BE2C (cell line): ENCODE measurements at regions not wholly inside any gene's neighbourhood (a gene's known extent, or its start where the extent isn't known, plus 50 kb on each side); places are given as distances from the start of the nearest gene placed in this dataset.

Source experiments
- DNase-seq: peaks from one replicate; pipeline ENCODE4 v3.0.0-alpha.2; 2020
- H3K27me3 ChIP-seq: fragments of 250-450 bp; sonication (Bioruptor Pico); 2 replicates; pipeline ENCODE4 v1.5.1; 2020; ENCODE audit warnings: mild to moderate bottlenecking
- H3K36me3 ChIP-seq: fragments of 250-450 bp; sonication (Bioruptor Pico); 2 replicates; pipeline ENCODE4 v1.5.1; 2020; ENCODE audit warnings: mild to moderate bottlenecking
- H3K4me1 ChIP-seq: fragments of 250-450 bp; sonication (Bioruptor Pico); 2 replicates; pipeline ENCODE4 v1.5.1; 2020
- H3K4me3 ChIP-seq: 2 replicates; pipeline ENCODE4 v1.5.1; 2011; ENCODE audit warnings: low read depth, low read length
- H3K9me3 ChIP-seq: fragments of 250-450 bp; sonication (Bioruptor Pico); 2 replicates; pipeline ENCODE4 v1.5.1; 2020
- CTCF ChIP-seq: IDR thresholded peaks from 2 replicates; pipeline ENCODE4 v1.5.1; 2012; ENCODE audit warnings: mild to moderate bottlenecking, low read depth, low read length

GRCh38 chr13:23518231-23518630 lies 52.0 kb upstream of the TNFRSF19 start:
- no peak for DNase-seq
- H3K4me3 ChIP-seq = no peak overlapping the region
- H3K9me3 ChIP-seq = no peaks in the 10 kb centered on the region
- no peak for TF ChIP-seq CTCF
- H3K27me3 ChIP-seq = no peaks in the 10 kb centered on the region
- no peaks in the 10 kb centered on the region for H3K36me3 ChIP-seq
- H3K4me1 ChIP-seq = peaks cover 5% of the 10 kb centered on the region; the same call in 1 of the 2 replicates
